Spleen (tissue), 7 donors: ENCODE measurements at regions not wholly inside any gene's neighbourhood (a gene's known extent, or its start where the extent isn't known, plus 50 kb on each side); places are given as distances from the start of the nearest gene placed in this dataset.

Experiments used
- POLR2A ChIP-seq, 3 donors: fragments of 450-650 bp; IDR thresholded peaks; one replicate each; pipeline ENCODE4 v1.5.1; 2017; ENCODE audit warnings: antibody characterized with exemption in 3 of 3, mild to moderate bottlenecking in 1 of 3
- POLR2AphosphoS5 ChIP-seq, 3 donors: sonication (generic); formaldehyde crosslinking; IDR thresholded peaks; one replicate each; pipeline ENCODE4 v1.5.1; 2017; ENCODE audit warnings: antibody characterized with exemption in 3 of 3
- TF ChIP-seq, protein P1 (sequence below), 11 experiments: fragments of 200-600 bp in 7 of 11; fragments of 450-650 bp in 4 of 11; sonication (generic) in 4 of 11; IDR thresholded peaks in 8 of 11; conservative IDR thresholded peaks in 3 of 11; 1 replicate in 7 of 11; 2 replicates in 4 of 11; pipeline versions ENCODE4 v1.4.0 to v1.8.0; 2016 to 2021; ENCODE audit warnings: antibody characterized with exemption in 11 of 11, inconsistent platforms in 4 of 11, mild to moderate bottlenecking in 1 of 11
- donor health status: DM: no; HTN: no; CAD: no; lungs with moderate emphysema.
- donor health status: DM: no; HTN: no; CAD: no.
- donor health status: DM: no; HTN: no; CAD: no.

DNA sequence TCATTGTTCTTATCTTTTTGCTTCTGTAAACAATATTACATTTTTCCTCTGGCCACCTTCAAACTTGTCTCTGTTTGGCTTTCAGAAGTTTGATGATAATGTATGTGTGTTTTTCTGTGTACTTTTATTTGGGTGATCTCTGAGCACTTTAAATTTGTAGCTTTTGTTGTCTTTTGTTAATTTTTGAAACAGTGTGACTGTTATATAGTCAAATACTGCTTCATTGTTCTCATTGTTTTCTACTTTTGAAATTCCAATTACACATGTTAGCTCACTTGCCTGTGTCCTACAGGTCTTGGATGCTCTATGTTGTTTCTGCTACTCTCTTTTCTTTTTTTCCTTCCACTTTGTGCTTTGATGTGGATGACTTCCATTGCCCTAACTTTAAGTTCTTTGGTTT lies 460.1 kb upstream of the KHDRBS2 start:
- TF ChIP-seq, protein P1, sequence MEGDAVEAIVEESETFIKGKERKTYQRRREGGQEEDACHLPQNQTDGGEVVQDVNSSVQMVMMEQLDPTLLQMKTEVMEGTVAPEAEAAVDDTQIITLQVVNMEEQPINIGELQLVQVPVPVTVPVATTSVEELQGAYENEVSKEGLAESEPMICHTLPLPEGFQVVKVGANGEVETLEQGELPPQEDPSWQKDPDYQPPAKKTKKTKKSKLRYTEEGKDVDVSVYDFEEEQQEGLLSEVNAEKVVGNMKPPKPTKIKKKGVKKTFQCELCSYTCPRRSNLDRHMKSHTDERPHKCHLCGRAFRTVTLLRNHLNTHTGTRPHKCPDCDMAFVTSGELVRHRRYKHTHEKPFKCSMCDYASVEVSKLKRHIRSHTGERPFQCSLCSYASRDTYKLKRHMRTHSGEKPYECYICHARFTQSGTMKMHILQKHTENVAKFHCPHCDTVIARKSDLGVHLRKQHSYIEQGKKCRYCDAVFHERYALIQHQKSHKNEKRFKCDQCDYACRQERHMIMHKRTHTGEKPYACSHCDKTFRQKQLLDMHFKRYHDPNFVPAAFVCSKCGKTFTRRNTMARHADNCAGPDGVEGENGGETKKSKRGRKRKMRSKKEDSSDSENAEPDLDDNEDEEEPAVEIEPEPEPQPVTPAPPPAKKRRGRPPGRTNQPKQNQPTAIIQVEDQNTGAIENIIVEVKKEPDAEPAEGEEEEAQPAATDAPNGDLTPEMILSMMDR (IDR thresholded peaks at IDR 0.05 in 8 of 11, conservative IDR thresholded peaks at IDR 0.05 in 3 of 11), result no peak
- TF ChIP-seq POLR2AphosphoS5 (IDR thresholded peaks at IDR 0.05) (no peak), POLR2A (IDR thresholded peaks at IDR 0.05) (no peak)
